H1 (cell line): ENCODE measurements at regions not wholly inside any gene's neighbourhood (a gene's known extent, or its start where the extent isn't known, plus 50 kb on each side); places are given as distances from the start of the nearest gene placed in this dataset.

ENCODE experiments used
- CEBPB ChIP-seq: IDR thresholded peaks from 2 replicates; pipeline ENCODE4 v1.6.1; 2012; ENCODE audit warnings: low read depth, low read length
- CHD1 ChIP-seq: IDR thresholded peaks from 2 replicates; pipeline ENCODE4 v1.6.1; 2012; ENCODE audit warnings: low read depth, low read length, improper control_type of control experiment
- CTCF ChIP-seq, 3 experiments: IDR thresholded peaks; 1 replicate in 2 of 3; 2 replicates in 1 of 3; pipeline versions ENCODE4 v1.5.1 to v1.6.1; 2011; ENCODE audit warnings: low read length in 3 of 3, mild to moderate bottlenecking in 3 of 3, inconsistent platforms in 2 of 3, low read depth in 1 of 3, moderate library complexity in 1 of 3; ENCODE audit not compliant: insufficient read depth in 1 of 3; ENCODE audit errors: control extremely low read depth in 1 of 3
- EGR1 ChIP-seq: IDR thresholded peaks from 2 replicates; pipeline ENCODE4 v1.6.1; 2011; ENCODE audit warnings: low read depth, low read length, borderline replicate concordance
- EZH2 ChIP-seq: fragments of 200-600 bp; sonication (generic); IDR thresholded peaks from 2 replicates; pipeline ENCODE4 v1.7.1; 2012; ENCODE audit warnings: low read depth, mild to moderate bottlenecking, moderate library complexity, low read length, inconsistent platforms; ENCODE audit not compliant: severe bottlenecking
- SAP30 ChIP-seq: fragments of 300-600 bp; sonication (generic); IDR thresholded peaks from 2 replicates; pipeline ENCODE4 v1.7.1; 2012; ENCODE audit warnings: low read length, moderate library complexity, mild to moderate bottlenecking, inconsistent platforms; ENCODE audit not compliant: insufficient read depth, insufficient replicate concordance

GRCh38 chr12:91383099-91383498 is 200.5 kb upstream of the DCN start:
- no peak for TF ChIP-seq EGR1
- no peak for TF ChIP-seq CTCF (IDR thresholded peaks at IDR 0.05; ENCODE audit: control extremely low read depth in 1 of 3, insufficient read depth in 1 of 3, low read depth in 1 of 3, low read length in 3 of 3)
- no peak for TF ChIP-seq CHD1
- no peak for TF ChIP-seq SAP30
- TF ChIP-seq EZH2 = no peak
- TF ChIP-seq CEBPB = no peak
